ENCODE measurements at regions not wholly inside any gene's neighbourhood (a gene's known extent, or its start where the extent isn't known, plus 50 kb on each side); places are given as distances from the start of the nearest gene placed in this dataset.

DNA sequence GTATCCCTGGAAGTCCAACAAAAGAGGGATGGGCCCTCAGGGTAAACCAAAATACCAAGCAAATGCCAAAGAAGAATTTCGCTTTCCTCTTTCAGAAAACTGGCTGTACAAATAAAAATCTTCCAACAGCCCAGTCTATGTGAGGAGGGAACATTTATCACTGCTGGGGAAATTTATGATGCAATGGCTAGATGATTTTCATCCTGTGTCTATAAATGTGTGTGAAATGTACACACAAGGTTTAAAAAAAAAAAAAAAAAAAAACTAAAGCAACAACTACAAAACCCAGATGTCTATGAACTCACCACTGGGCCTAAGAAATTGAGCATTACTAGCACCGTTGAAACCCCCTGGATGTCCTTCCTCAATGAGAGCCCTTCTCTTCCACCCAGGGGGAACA is 68.7 kb upstream of the SLC4A11 start:
- no peak for TF ChIP-seq CTCF (IDR thresholded peaks at IDR 0.05 in 2 of 3, conservative IDR thresholded peaks at IDR 0.05 in 1 of 3; ENCODE audit: control insufficient read depth in 2 of 3, extremely low read depth in 1 of 3, insufficient read depth in 1 of 3, low read depth in 3 of 3, low read length in 3 of 3)
- no peak for TF ChIP-seq ZBTB11 (CRISPR knock-in tag; IDR thresholded peaks at IDR 0.05)
- TF ChIP-seq IKZF1 (conservative IDR thresholded peaks at IDR 0.05): no peak
